Cerebellar nuclear complex (tissue), 1 donor: ENCODE measurements at regions not wholly inside any gene's neighbourhood (a gene's known extent, or its start where the extent isn't known, plus 50 kb on each side); places are given as distances from the start of the nearest gene placed in this dataset.
A peak's percentile ranks its signal among the peaks of the same experiment; 100 is the strongest.

Experiments used
- DNase-seq, 2 experiments: peaks; one replicate each; lab custom pipeline; 2025; lab: John Stamatoyannopoulos, UW

- no peak for DNase-seq
These were observed 395.0 kb upstream of the TBX3 start for GRCh38 chr12:115078990-115079389.

DNA sequence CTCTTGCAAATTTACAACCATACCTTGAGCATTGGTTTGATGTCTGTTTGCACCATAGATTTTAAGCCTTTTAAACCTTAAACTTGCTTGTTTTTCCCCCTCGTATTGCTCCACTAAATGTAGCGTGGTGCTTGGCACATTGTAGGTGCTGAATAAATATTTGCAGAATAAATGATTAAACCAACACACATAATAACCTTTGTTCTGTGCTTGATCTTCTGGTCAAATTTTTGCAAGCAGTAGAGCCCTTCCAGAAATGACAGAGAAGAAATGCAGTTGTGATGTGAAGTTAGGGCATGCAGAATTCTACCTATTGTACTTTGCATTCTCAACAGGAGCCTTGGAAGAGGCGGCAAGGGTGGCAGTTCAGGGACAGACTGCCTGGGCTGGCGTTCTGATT is 394.4 kb upstream of the TBX3 start:
- no peak for DNase-seq

GRCh38 chr12:115075552-115076170 is 391.7 kb upstream of the TBX3 start:
- no peak for DNase-seq

DNA sequence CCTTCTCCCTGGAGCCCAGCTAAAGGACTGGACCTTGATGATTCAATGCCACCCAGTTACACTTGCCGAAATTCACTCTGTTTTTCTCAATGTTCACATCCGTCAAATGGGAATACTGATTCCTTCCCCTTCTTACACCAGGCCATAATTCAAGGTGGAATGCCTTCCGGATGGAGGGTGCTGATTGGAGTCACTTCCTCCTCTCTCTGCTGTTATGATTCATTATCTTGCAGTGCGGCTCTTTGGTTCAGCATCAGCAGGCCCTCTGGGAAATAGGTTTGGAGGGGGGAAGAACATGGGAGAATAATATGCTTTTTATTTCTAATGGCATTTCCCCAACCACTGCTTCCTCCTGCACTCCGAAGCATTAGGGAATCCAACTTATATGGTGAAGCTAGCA is 390.6 kb upstream of the TBX3 start:
- no peak for DNase-seq

GRCh38 chr12:115072712-115073111 is 388.7 kb upstream of the TBX3 start:
- DNase-seq: no peak

- no peak for DNase-seq
These were observed 386.3 kb upstream of the TBX3 start for GRCh38 chr12:115070313-115070712.

DNA sequence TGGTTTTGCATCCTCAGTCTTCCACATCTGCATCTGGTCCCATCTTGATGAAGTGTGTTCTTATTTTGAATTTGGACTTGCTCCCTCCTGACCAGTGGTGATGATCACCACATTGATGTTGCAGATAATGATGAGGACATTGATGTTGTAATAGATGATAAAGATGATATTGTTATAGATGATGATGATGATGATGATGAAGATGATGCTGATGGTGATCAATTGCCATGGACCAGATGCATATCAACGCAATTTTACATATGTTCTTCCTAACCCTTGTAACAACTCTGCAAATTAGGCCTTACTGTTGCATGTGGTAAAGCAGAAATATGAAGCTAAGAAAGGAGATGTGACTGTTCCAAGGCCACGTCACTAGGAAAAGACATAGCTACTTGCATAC is 380.3 kb upstream of the TBX3 start:
- DNase-seq: no peak

DNA sequence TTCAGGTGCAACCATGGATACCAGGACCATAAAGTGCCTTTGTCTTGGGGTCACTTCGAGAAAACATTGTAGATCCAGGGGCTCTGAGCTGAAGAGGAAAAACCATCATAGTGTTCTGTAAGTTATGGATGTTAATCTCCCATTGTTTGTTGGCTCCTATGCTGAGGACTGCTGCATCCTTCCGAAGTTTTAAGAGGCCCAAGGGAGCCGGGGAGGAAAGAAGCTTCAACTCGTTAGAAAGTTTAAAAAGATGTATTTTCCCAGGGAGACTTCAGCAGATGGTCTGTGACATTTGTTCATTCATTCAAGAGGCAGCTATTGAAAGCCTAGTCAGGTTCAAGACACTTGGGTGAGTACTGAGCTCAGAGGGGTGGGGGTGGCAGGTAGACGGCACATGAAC is 378.8 kb upstream of the TBX3 start:
- DNase-seq: no peak

GRCh38 chr12:115060477-115061168 is 376.6 kb upstream of the TBX3 start:
- no peak for DNase-seq

- DNase-seq: no peak
These were observed 373.5 kb upstream of the TBX3 start for GRCh38 chr12:115057445-115057844.

DNA sequence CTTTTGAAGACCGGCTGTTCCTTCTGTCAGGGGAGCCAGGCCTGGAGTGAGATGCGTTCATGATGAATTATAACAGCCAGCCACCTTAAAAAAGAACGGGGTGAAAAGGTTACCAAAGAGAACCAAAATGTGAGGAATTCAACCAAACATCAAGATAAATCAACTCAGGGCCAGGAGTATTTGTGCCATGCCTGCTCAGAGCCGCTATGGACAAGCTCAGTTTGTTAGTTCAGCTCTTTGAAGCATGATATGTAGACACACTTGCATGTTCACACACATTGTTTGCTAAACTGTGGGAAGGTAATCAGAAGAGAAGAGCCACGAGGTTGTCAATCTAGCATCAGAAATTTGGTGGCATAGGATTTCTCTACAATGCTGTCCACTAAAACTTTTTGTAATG is 367.4 kb upstream of the TBX3 start:
- no peak for DNase-seq

DNA sequence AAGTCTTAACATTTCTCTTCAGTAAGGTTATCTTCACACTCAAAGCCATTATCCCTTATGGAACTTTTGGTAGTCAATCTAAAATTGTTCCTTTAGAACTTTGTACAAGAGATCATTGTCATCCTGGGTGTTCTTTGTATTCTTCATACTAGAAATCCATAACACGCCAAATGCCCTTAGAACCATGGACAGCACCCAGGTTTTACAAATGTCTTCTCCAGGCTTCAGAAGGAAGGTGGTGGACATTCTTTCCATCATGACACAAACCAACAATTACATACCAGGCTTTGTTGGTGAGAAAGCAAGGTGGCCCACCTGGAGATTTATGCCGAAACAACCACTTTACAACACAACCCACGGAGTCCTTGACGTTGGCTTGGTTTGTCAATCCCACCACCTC is 365.6 kb upstream of the TBX3 start:
- no peak for DNase-seq

DNA sequence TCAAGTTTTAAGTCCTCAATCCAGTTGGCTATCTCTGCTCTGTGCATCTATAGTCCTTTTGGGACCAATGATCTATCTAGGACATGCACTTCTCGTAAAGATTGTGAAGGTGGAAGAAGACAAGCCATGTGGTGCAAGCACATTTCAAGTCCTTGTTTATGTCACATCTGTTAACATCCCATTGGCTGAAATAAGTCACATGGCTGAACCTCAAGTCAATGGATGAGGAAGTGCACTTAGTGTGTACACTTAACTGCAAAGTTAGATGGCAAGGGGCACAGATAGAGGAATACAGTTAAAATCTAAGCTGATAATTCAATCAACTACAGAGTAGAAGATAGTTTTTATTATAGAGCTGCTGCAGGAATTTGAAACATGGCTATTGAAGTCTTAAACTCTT is 362.8 kb upstream of the TBX3 start:
- DNase-seq: no peak

GRCh38 chr12:115044073-115044472 is 360.1 kb upstream of the TBX3 start:
- DNase-seq: no peak

GRCh38 chr12:115043079-115043478 is 359.1 kb upstream of the TBX3 start:
- DNase-seq: no peak

GRCh38 chr12:115042341-115042740 is 358.4 kb upstream of the TBX3 start:
- no peak for DNase-seq

DNA sequence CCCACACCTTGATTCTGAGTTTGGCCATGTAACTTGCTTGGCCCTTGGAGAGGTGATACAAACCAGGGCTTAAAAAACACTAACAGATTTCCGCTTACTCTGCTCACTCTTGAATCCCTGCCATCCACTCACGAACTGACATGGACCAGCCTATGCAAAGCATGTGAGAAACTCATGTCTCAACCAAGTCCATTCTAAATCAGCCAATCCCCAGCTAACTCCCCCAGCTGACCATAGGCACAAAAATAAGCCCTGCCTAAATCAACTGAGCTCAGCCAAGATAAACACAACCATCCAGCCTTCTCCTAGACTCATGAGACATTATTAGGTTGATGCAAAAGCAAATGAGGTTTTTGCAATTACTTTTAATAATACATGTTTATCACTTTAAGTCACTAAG is 353.9 kb upstream of the TBX3 start:
- no peak for DNase-seq

GRCh38 chr12:115035535-115036107 is 351.6 kb upstream of the TBX3 start:
- no peak for DNase-seq

DNA sequence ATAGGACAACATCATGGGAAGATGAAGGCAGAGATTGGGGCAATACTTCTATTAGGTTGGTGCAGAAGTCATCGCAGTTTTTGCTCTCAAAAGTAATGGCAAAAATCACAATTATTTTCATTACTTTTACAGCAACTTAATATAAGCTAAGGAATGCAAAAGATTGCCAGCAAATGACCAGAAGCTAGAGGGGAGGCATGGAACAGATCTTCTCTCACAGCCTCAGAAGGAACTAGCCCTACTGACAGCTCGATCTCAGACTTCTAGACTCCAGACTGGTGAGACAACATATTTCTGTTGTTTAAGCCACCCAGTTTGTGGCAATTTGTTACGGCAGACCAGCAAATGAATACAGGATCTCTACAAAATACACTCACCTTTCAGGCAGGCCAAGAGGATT is 348.5 kb upstream of the TBX3 start:
- no peak for DNase-seq

GRCh38 chr12:115030017-115030416 is 346.0 kb upstream of the TBX3 start:
- DNase-seq: no peak

- no peak for DNase-seq
These were observed 340.6 kb upstream of the TBX3 start for GRCh38 chr12:115024531-115024930.

GRCh38 chr12:115023279-115024265 is 339.6 kb upstream of the TBX3 start:
- peak in 1 of 2 experiments; percentile 5 for DNase-seq
